ENCODE measurements at regions not wholly inside any gene's neighbourhood (a gene's known extent, or its start where the extent isn't known, plus 50 kb on each side); places are given as distances from the start of the nearest gene placed in this dataset.

GRCh38 chr6:105781915-105782314, 304.2 kb upstream of the PRDM1 start:
- no peak for TF ChIP-seq CTCF (IDR thresholded peaks at IDR 0.05; ENCODE audit: control insufficient read depth, insufficient read depth, low read depth, low read length, missing control alignments)
- no peak overlapping the region for H3K4me3 ChIP-seq (ENCODE audit: control insufficient read depth, low read depth, low read length)
- no peak for DNase-seq (ENCODE audit: low read depth)

GRCh38 chr6:105781248-105781647, 304.9 kb upstream of the PRDM1 start:
- H3K4me3 ChIP-seq (ENCODE audit: control insufficient read depth, low read depth, low read length), result no peak overlapping the region
- no peak for TF ChIP-seq CTCF (IDR thresholded peaks at IDR 0.05; ENCODE audit: control insufficient read depth, insufficient read depth, low read depth, low read length, missing control alignments)
- DNase-seq (ENCODE audit: low read depth), result no peak

- no peak for TF ChIP-seq CTCF (IDR thresholded peaks at IDR 0.05; ENCODE audit: control insufficient read depth, insufficient read depth, low read depth, low read length, missing control alignments)
- no peak overlapping the region for H3K4me3 ChIP-seq (ENCODE audit: control insufficient read depth, low read depth, low read length)
- DNase-seq (ENCODE audit: low read depth), result no peak
These were observed 305.8 kb upstream of the PRDM1 start for GRCh38 chr6:105780146-105780860.

GRCh38 chr6:105779110-105779509, 307.0 kb upstream of the PRDM1 start:
- DNase-seq (ENCODE audit: low read depth), result no peak
- no peak overlapping the region for H3K4me3 ChIP-seq (ENCODE audit: control insufficient read depth, low read depth, low read length)
- no peak for TF ChIP-seq CTCF (IDR thresholded peaks at IDR 0.05; ENCODE audit: control insufficient read depth, insufficient read depth, low read depth, low read length, missing control alignments)

GRCh38 chr6:105775095-105775494, 311.0 kb upstream of the PRDM1 start:
- TF ChIP-seq CTCF (IDR thresholded peaks at IDR 0.05; ENCODE audit: control insufficient read depth, insufficient read depth, low read depth, low read length, missing control alignments), result no peak
- DNase-seq (ENCODE audit: low read depth), result no peak
- H3K4me3 ChIP-seq (ENCODE audit: control insufficient read depth, low read depth, low read length), result no peak overlapping the region

- no peak for DNase-seq (ENCODE audit: low read depth)
- H3K4me3 ChIP-seq (ENCODE audit: control insufficient read depth, low read depth, low read length), result no peak overlapping the region
- TF ChIP-seq CTCF (IDR thresholded peaks at IDR 0.05; ENCODE audit: control insufficient read depth, insufficient read depth, low read depth, low read length, missing control alignments), result no peak
These were observed 311.9 kb upstream of the PRDM1 start for GRCh38 chr6:105774247-105774646.

Data from AG09309 (cell line).